ENCODE measurements at regions not wholly inside any gene's neighbourhood (a gene's known extent, or its start where the extent isn't known, plus 50 kb on each side); places are given as distances from the start of the nearest gene placed in this dataset.

DNA sequence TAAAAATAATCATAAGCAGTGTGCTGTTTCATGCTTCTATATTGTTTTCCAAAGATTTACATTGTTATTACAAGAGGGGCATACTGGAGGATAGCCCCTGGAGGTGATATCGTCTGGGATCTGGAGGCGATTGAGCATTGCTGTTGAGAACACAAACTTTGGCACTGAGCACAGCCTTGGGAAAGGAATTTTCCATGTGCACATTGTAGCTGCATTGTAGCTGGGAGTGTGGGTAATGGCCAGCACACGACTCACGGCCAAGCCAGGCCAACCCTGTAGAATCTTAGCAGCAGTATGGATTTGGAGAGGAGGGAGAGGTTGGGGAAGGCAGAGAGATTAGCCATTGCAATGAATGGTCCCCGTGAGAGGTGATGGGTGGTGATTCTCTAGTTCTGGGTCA lies 121.9 kb downstream of the SMIM20 start:
- H3K4me3 ChIP-seq (ENCODE audit: low read length): no peak overlapping the region
- no peaks in the 10 kb centered on the region for H3K36me3 Mint-ChIP-seq
- no peak overlapping the region for H3K27ac Mint-ChIP-seq
- no peaks in the 10 kb centered on the region for H3K4me1 ChIP-seq (ENCODE audit: insufficient read depth, low read length)
- no peak overlapping the region for H3K27ac ChIP-seq (ENCODE audit: low read depth, low read length)
- H3K9me3 Mint-ChIP-seq: no peaks in the 10 kb centered on the region
- CTCF ChIA-PET: interaction anchor here (1.2 kb wide), 1 partner anchor 374 kb away, joined by 3 read pairs; no protein-coding TSS in a partner anchor
- no peak overlapping the region for H3K4me3 Mint-ChIP-seq
- DNase-seq: no peak
- no peaks in the 10 kb centered on the region for H3K4me1 Mint-ChIP-seq
- POLR2A ChIA-PET: no interaction called here
- H3K27me3 ChIP-seq (ENCODE audit: insufficient read depth, low read length, poor library complexity, severe bottlenecking): no peaks in the 10 kb centered on the region
- peaks cover 0 to 11% of the 10 kb centered on the region in 2 donors for H3K27me3 Mint-ChIP-seq
- no peaks in the 10 kb centered on the region for H3K9me3 ChIP-seq (ENCODE audit: low read length)
- no peaks in the 10 kb centered on the region for H3K36me3 ChIP-seq (ENCODE audit: insufficient read depth, low read length)

DNA sequence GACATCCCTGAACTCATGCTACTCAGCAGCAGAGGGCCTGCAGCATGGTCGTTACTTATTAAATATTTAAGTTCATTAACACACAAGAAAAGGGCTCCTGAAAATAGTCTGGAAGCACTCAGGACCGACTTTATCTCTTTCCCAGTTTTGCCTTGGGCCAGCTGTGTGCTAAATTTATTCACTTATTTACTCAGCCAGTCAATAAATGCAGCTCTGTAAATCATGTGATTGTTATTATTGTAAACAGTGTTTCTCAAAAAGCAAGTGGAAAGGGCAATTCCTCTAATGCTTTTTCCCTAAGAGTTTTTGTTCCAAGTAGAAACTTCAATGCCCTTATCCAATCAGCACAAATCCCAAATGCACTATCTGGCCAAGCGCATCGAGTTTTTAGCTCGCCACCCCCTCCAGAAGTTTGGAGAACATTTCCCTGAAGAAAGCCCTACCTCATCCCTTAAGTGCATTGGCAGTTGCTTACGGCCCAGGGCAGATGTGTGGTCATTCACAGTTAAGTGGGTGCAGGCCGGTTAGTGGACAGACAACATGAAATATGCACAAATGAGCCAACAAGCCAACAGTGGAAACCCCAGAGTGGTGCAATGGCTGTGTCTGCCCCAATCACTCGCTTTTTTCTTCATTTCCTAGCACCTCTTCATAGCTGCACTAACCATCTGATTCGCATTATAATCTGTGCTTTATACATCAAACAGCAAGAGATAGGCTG lies 125.8 kb downstream of the SMIM20 start:
- H3K27me3 Mint-ChIP-seq: peaks cover 4 to 16% of the 10 kb centered on the region in 2 donors
- CTCF ChIA-PET: interaction anchor here (1.6 kb wide), 1 partner anchor 10 kb away, joined by 6 read pairs; no protein-coding TSS in a partner anchor
- no peak overlapping the region for H3K4me3 Mint-ChIP-seq

DNA sequence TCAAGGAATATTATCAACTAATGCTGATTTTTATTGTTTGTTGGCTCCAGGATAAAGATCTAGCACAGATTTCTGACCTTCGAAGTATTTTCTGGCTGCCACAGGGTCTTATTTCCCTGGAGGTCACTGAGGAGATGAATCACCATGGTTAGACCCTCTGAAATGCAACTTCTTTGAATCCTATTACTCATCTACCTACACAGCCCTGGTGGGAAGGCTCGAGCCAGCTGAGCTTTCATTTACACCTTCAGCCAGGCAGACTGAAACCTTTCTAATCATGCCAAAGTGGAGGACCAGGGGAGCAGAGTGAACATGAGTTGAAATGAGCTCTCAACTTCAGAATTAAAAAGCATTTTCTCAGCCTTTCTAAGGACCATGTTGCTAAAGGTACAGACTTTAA lies 130.5 kb downstream of the SMIM20 start:
- ChIA-PET CTCF (no interaction called here), POLR2A (no interaction called here)
- peaks cover 0 to 2% (median 0%) of the 10 kb centered on the region in 5 donors for H3K9me3 Mint-ChIP-seq
- H3K27me3 Mint-ChIP-seq: peaks cover 11 to 25% of the 10 kb centered on the region in 2 donors
- Histone ChIP-seq H3K36me3 (ENCODE audit: insufficient read depth, low read length) (no peaks in the 10 kb centered on the region), H3K9me3 (ENCODE audit: low read length) (no peaks in the 10 kb centered on the region), H3K27ac (ENCODE audit: low read depth, low read length) (no peak overlapping the region), H3K27me3 (ENCODE audit: insufficient read depth, low read length, poor library complexity, severe bottlenecking) (no peaks in the 10 kb centered on the region), H3K4me1 (ENCODE audit: insufficient read depth, low read length) (no peaks in the 10 kb centered on the region), H3K4me3 (ENCODE audit: low read length) (no peak overlapping the region)
- H3K4me1 Mint-ChIP-seq: no peaks in the 10 kb centered on the region
- DNase-seq: no peak
- no peak overlapping the region for H3K4me3 Mint-ChIP-seq
- peaks cover 0 to 5% (median 0%) of the 10 kb centered on the region in 3 donors for H3K36me3 Mint-ChIP-seq
- no peak overlapping the region for H3K27ac Mint-ChIP-seq

More for the DNA sequence above, 125.8 kb downstream of the SMIM20 start:
- POLR2A ChIA-PET: no interaction called here
- H3K36me3 Mint-ChIP-seq: no peaks in the 10 kb centered on the region
- no peak overlapping the region for H3K27ac ChIP-seq (ENCODE audit: low read depth, low read length)
- peaks cover 0 to 2% (median 0%) of the 10 kb centered on the region in 5 donors for H3K9me3 Mint-ChIP-seq
- H3K4me1 Mint-ChIP-seq: no peaks in the 10 kb centered on the region
- no peak overlapping the region for H3K27ac Mint-ChIP-seq
- H3K27me3 ChIP-seq (ENCODE audit: insufficient read depth, low read length, poor library complexity, severe bottlenecking): no peaks in the 10 kb centered on the region
- DNase-seq: no peak
- no peaks in the 10 kb centered on the region for H3K36me3 ChIP-seq (ENCODE audit: insufficient read depth, low read length)
- no peak overlapping the region for H3K4me3 ChIP-seq (ENCODE audit: low read length)
- H3K9me3 ChIP-seq (ENCODE audit: low read length): no peaks in the 10 kb centered on the region
- H3K4me1 ChIP-seq (ENCODE audit: insufficient read depth, low read length): no peaks in the 10 kb centered on the region

DNA sequence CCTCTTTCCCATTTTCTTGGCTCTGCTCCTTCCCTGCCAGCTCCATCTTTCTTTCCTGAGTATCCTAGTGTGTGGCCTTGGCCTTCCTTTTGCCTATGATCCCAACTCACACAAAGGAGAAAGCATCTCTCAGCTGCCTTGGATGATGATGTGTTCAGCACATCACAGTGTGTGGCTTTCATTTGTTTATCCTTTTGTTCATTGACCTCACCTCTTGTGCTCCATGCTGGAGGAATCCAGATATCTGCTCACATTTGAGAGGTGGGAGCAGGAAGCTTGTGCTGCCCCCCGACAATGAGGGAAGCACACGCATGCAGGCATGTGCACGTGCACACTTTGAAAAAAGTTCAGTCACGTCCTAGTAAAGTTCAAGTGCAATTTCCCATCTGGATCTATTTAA lies 131.0 kb downstream of the SMIM20 start:
- no peak for DNase-seq
- Histone ChIP-seq H3K27ac (ENCODE audit: low read depth, low read length) (no peak overlapping the region), H3K4me3 (ENCODE audit: low read length) (no peak overlapping the region), H3K36me3 (ENCODE audit: insufficient read depth, low read length) (no peaks in the 10 kb centered on the region), H3K4me1 (ENCODE audit: insufficient read depth, low read length) (no peaks in the 10 kb centered on the region), H3K9me3 (ENCODE audit: low read length) (no peaks in the 10 kb centered on the region), H3K27me3 (ENCODE audit: insufficient read depth, low read length, poor library complexity, severe bottlenecking) (no peaks in the 10 kb centered on the region)
- Mint-ChIP-seq H3K9me3 (peaks cover 0 to 2% (median 0%) of the 10 kb centered on the region in 5 donors), H3K4me3 (no peak overlapping the region), H3K4me1 (no peaks in the 10 kb centered on the region), H3K27me3 (peaks cover 11 to 25% of the 10 kb centered on the region in 2 donors), H3K36me3 (peaks cover 0 to 5% (median 0%) of the 10 kb centered on the region in 3 donors), H3K27ac (no peak overlapping the region)
- ChIA-PET CTCF (no interaction called here), POLR2A (no interaction called here)

DNA sequence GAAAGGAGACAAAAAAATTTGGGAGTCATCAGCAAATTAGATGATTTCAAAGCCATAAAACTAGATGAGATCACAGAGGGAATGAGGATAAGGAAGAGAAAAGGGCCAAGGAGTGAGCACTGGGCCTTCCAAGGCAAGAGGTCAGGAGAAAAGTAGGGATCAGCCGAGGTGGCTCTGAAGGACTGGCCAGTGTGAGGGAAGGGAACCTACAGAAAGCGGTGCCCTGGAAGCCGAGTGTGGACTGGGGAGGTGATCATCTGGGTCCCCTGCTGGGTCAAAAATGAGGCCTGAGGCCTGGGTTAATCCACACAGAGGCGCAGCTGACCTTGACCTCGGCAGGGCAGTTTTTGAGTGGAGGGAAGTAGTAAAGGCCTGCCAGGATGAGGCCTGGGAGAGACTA lies 133.8 kb downstream of the SMIM20 start:
- POLR2A ChIA-PET: no interaction called here
- H3K27ac Mint-ChIP-seq: no peak overlapping the region
- H3K4me1 Mint-ChIP-seq: peaks cover 0 to 1% (median 0%) of the 10 kb centered on the region in 3 donors

DNA sequence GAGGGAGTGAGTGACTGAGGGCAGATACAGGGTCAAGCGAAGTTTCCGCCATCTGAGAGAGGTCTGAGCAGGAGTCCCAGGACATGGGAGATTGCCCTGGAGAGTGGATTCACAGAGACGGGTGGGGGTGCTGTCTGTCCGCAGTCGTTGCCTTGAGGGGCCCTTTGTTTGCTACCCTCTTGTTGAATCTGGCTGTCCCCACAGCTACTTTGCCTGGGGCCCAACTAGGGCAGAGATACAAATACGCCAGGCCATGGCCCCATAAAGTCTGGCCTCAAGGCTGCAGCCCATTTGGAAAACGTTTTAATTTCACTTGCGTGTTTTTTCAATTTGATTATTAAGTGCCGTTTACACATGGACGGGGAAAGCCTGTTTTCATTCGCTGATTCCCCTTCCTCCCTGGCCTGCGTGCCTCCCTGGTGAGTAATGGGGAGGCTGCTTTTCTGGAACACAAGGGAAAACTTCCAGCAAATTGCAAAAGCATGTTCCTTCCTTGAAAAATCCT lies 134.4 kb downstream of the SMIM20 start:
- POLR2A ChIA-PET: no interaction called here
- Mint-ChIP-seq H3K9me3 (no peaks in the 10 kb centered on the region), H3K27ac (no peak overlapping the region), H3K36me3 (peaks cover 0 to 5% (median 0%) of the 10 kb centered on the region in 3 donors), H3K27me3 (peaks cover 11 to 22% of the 10 kb centered on the region in 2 donors), H3K4me3 (no peak overlapping the region), H3K4me1 (peaks cover 3 to 6% (median 4%) of the 10 kb centered on the region in 3 donors)
- DNase-seq: no peak
- H3K36me3 ChIP-seq (ENCODE audit: insufficient read depth, low read length): no peaks in the 10 kb centered on the region
- H3K9me3 ChIP-seq (ENCODE audit: low read length): no peaks in the 10 kb centered on the region
- no peaks in the 10 kb centered on the region for H3K4me1 ChIP-seq (ENCODE audit: insufficient read depth, low read length)
- CTCF ChIA-PET: no interaction called here
- no peak overlapping the region for H3K27ac ChIP-seq (ENCODE audit: low read depth, low read length)
- no peaks in the 10 kb centered on the region for H3K27me3 ChIP-seq (ENCODE audit: insufficient read depth, low read length, poor library complexity, severe bottlenecking)
- H3K4me3 ChIP-seq (ENCODE audit: low read length): no peak overlapping the region

More for the DNA sequence above, 133.8 kb downstream of the SMIM20 start:
- H3K27me3 ChIP-seq (ENCODE audit: insufficient read depth, low read length, poor library complexity, severe bottlenecking): no peaks in the 10 kb centered on the region
- Mint-ChIP-seq H3K36me3 (peaks cover 0 to 5% (median 0%) of the 10 kb centered on the region in 3 donors), H3K27me3 (peaks cover 14 to 22% of the 10 kb centered on the region in 2 donors), H3K4me3 (no peak overlapping the region), H3K9me3 (no peaks in the 10 kb centered on the region)
- no peak for DNase-seq
- no peak overlapping the region for H3K27ac ChIP-seq (ENCODE audit: low read depth, low read length)
- no peak overlapping the region for H3K4me3 ChIP-seq (ENCODE audit: low read length)
- H3K4me1 ChIP-seq (ENCODE audit: insufficient read depth, low read length): no peaks in the 10 kb centered on the region
- H3K9me3 ChIP-seq (ENCODE audit: low read length): no peaks in the 10 kb centered on the region
- CTCF ChIA-PET: no interaction called here
- H3K36me3 ChIP-seq (ENCODE audit: insufficient read depth, low read length): no peaks in the 10 kb centered on the region

DNA sequence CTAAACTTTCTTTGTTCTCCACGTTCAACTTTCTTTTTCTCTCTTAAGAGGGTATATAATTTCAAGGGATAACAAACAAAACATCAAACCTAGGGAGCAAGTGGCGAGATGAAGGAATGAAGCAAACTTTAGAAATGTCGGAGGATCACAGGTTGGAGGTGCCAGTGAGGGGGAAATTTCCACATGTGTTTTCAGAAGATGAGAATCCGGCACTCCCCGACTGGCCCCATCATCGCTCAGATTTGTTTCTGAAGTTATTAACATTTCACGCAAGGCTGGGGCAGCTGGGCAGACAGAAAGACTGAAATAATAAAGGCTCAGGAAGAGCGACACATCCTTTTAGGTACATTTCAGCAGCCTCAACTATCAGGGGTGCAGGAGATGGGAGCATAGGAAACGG lies 134.9 kb downstream of the SMIM20 start:
- Histone ChIP-seq H3K36me3 (ENCODE audit: insufficient read depth, low read length) (no peaks in the 10 kb centered on the region), H3K27me3 (ENCODE audit: insufficient read depth, low read length, poor library complexity, severe bottlenecking) (no peaks in the 10 kb centered on the region), H3K4me3 (ENCODE audit: low read length) (no peak overlapping the region), H3K27ac (ENCODE audit: low read depth, low read length) (no peak overlapping the region), H3K4me1 (ENCODE audit: insufficient read depth, low read length) (no peaks in the 10 kb centered on the region), H3K9me3 (ENCODE audit: low read length) (no peaks in the 10 kb centered on the region)
- ChIA-PET POLR2A (no interaction called here), CTCF (no interaction called here)
- Mint-ChIP-seq H3K27me3 (peaks cover 11 to 22% of the 10 kb centered on the region in 2 donors), H3K27ac (no peak overlapping the region), H3K4me3 (no peak overlapping the region), H3K4me1 (peaks cover 3 to 6% (median 4%) of the 10 kb centered on the region in 3 donors), H3K36me3 (peaks cover 0 to 5% (median 0%) of the 10 kb centered on the region in 3 donors), H3K9me3 (no peaks in the 10 kb centered on the region)
- no peak for DNase-seq

DNA sequence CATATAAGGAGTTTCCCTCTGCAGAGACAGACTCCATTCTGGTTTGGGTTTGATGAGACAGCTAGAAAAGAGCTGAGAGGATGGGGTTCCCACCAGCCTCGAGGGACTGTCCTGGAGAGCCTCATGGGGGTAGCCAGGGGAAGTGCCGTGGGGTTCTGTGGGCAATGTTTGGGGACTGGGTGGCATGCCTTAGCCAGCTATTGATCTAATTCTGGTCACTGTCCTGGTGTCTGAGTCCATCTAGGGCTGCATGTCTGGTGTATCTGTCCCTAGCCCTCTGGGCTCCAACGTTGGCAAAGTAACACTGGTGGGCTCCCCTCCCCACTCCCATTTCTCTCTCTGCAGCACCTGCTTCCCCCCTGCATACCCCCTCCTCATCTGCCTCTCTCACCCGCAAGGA lies 135.4 kb downstream of the SMIM20 start:
- no peak overlapping the region for H3K27ac ChIP-seq (ENCODE audit: low read depth, low read length)
- no peaks in the 10 kb centered on the region for H3K27me3 ChIP-seq (ENCODE audit: insufficient read depth, low read length, poor library complexity, severe bottlenecking)
- no peaks in the 10 kb centered on the region for H3K36me3 ChIP-seq (ENCODE audit: insufficient read depth, low read length)
- CTCF ChIA-PET: no interaction called here
- no peak for DNase-seq
- Mint-ChIP-seq H3K27me3 (peaks cover 10 to 22% of the 10 kb centered on the region in 2 donors), H3K27ac (no peak overlapping the region), H3K4me1 (peaks cover 3 to 6% (median 4%) of the 10 kb centered on the region in 3 donors), H3K9me3 (no peaks in the 10 kb centered on the region), H3K36me3 (peaks cover 0 to 5% (median 0%) of the 10 kb centered on the region in 3 donors), H3K4me3 (no peak overlapping the region)
- H3K4me3 ChIP-seq (ENCODE audit: low read length): no peak overlapping the region
- H3K4me1 ChIP-seq (ENCODE audit: insufficient read depth, low read length): no peaks in the 10 kb centered on the region
- no peaks in the 10 kb centered on the region for H3K9me3 ChIP-seq (ENCODE audit: low read length)
- POLR2A ChIA-PET: no interaction called here
